ENCODE measurements at regions not wholly inside any gene's neighbourhood (a gene's known extent, or its start where the extent isn't known, plus 50 kb on each side); places are given as distances from the start of the nearest gene placed in this dataset.
"Not testable (repeated sequence)": the region's sequence is repeated elsewhere in the genome, so short reads cannot be mapped to it uniquely, and the experiment has no call there.

GRCh38 chr9:89695441-89695891 lies 90.7 kb downstream of the GADD45G start:
- no peak for FAIRE-seq
- DNase-seq (ENCODE audit: insufficient read length, low spot score), result no peak

GRCh38 chr9:89695979-89696378 lies 91.2 kb downstream of the GADD45G start:
- not testable (repeated sequence) for FAIRE-seq; DNase-seq (ENCODE audit: insufficient read length, low spot score)

- DNase-seq (ENCODE audit: insufficient read length, low spot score) (no peak), FAIRE-seq (no peak)
Measured at GRCh38 chr9:89696780-89697179, 92.0 kb downstream of the GADD45G start.

GRCh38 chr9:89697553-89697952 lies 92.7 kb downstream of the GADD45G start:
- no peak for FAIRE-seq
- no peak for DNase-seq (ENCODE audit: insufficient read length, low spot score)

- DNase-seq (ENCODE audit: insufficient read length, low spot score) (no peak), FAIRE-seq (no peak)
Measured at GRCh38 chr9:89698411-89699005, 93.7 kb downstream of the GADD45G start.

GRCh38 chr9:89699646-89700045 lies 94.8 kb downstream of the GADD45G start:
- FAIRE-seq (no peak), DNase-seq (ENCODE audit: insufficient read length, low spot score) (no peak)

GRCh38 chr9:89701221-89701798 lies 96.5 kb downstream of the GADD45G start:
- peak; percentile 82 for FAIRE-seq
- DNase-seq (ENCODE audit: insufficient read length, low spot score), result no peak

GRCh38 chr9:89702401-89702800 lies 97.6 kb downstream of the GADD45G start:
- FAIRE-seq (no peak), DNase-seq (ENCODE audit: insufficient read length, low spot score) (no peak)

- FAIRE-seq (no peak), DNase-seq (ENCODE audit: insufficient read length, low spot score) (no peak)
Measured at GRCh38 chr9:89705651-89706050, 100.8 kb downstream of the GADD45G start.

- FAIRE-seq (peak; percentile 52), DNase-seq (ENCODE audit: insufficient read length, low spot score) (no peak)
Measured at GRCh38 chr9:89706086-89706485, 101.3 kb downstream of the GADD45G start.

GRCh38 chr9:89706731-89707191 lies 101.9 kb downstream of the GADD45G start:
- no peak for FAIRE-seq
- DNase-seq (ENCODE audit: insufficient read length, low spot score), result no peak

GRCh38 chr9:89710697-89711096 lies 105.9 kb downstream of the GADD45G start:
- DNase-seq (ENCODE audit: insufficient read length, low spot score) (no peak), FAIRE-seq (no peak)

- FAIRE-seq (no peak), DNase-seq (ENCODE audit: insufficient read length, low spot score) (no peak)
Measured at GRCh38 chr9:89711866-89712265, 107.1 kb downstream of the GADD45G start.

GRCh38 chr9:89712283-89712682 lies 107.5 kb downstream of the GADD45G start:
- no peak for FAIRE-seq
- no peak for DNase-seq (ENCODE audit: insufficient read length, low spot score)

- FAIRE-seq (no peak), DNase-seq (ENCODE audit: insufficient read length, low spot score) (no peak)
Measured at GRCh38 chr9:89714321-89714720, 109.5 kb downstream of the GADD45G start.

GRCh38 chr9:89715318-89715858 lies 110.6 kb downstream of the GADD45G start:
- no peak for DNase-seq (ENCODE audit: insufficient read length, low spot score)
- no peak for FAIRE-seq

- no peak for FAIRE-seq
- no peak for DNase-seq (ENCODE audit: insufficient read length, low spot score)
Measured at GRCh38 chr9:89715881-89716280, 111.1 kb downstream of the GADD45G start.

- no peak for FAIRE-seq
- DNase-seq (ENCODE audit: insufficient read length, low spot score), result no peak
Measured at GRCh38 chr9:89716559-89716958, 111.7 kb downstream of the GADD45G start.

- DNase-seq (ENCODE audit: insufficient read length, low spot score) (no peak), FAIRE-seq (no peak)
Measured at GRCh38 chr9:89718176-89718575, 113.4 kb downstream of the GADD45G start.

- no peak for DNase-seq (ENCODE audit: insufficient read length, low spot score)
- no peak for FAIRE-seq
Measured at GRCh38 chr9:89718651-89719050, 113.8 kb downstream of the GADD45G start.

- no peak for DNase-seq (ENCODE audit: insufficient read length, low spot score)
- no peak for FAIRE-seq
Measured at GRCh38 chr9:89719202-89719601, 114.4 kb downstream of the GADD45G start.

GRCh38 chr9:89720696-89721175 lies 115.9 kb downstream of the GADD45G start:
- FAIRE-seq (no peak), DNase-seq (ENCODE audit: insufficient read length, low spot score) (no peak)
